NCI-H69 (cell line): ENCODE measurements at regions not wholly inside any gene's neighbourhood (a gene's known extent, or its start where the extent isn't known, plus 50 kb on each side); places are given as distances from the start of the nearest gene placed in this dataset.
"Not testable (repeated sequence)": the region's sequence is repeated elsewhere in the genome, so short reads cannot be mapped to it uniquely, and the experiment has no call there.

Experiments used
- DNase-seq: peaks from one replicate; lab custom pipeline; 2025; lab: John Stamatoyannopoulos, UW

DNA sequence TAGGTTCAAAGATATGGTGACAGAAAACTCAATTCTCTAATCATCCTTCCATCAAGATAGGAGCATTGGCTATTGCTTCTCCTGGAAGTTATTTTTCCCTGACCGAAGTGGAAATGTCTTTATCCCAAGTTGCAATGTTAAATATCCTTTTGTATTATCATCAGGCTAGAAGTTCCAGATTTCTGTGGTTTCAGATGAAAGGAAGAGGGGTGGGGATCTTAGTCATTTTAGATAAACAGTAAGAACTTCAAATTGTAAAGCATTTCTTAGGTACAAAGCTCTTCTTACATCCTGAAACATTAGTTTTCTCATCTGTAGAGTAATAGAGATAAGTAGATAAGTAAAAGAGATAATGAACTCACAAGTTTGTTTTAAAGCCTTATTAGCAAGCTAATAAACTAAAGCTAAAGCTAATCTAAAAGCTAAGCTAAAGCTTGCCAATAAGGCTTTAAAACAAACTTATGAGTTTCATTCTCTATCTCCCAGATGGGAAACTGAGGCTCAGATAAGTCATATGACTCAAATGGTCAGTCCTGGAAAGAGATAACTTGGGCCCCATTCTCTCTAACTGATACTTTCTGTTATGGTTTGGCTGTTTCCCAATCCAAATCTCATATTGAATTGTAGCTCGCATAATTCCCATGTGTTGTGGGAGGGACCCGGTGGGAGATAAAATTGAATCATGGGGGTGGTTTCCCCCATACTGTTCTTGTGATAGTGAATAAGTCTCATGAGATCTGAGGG lies 99.2 kb upstream of the KCNK2 start:
- no peak for DNase-seq

DNA sequence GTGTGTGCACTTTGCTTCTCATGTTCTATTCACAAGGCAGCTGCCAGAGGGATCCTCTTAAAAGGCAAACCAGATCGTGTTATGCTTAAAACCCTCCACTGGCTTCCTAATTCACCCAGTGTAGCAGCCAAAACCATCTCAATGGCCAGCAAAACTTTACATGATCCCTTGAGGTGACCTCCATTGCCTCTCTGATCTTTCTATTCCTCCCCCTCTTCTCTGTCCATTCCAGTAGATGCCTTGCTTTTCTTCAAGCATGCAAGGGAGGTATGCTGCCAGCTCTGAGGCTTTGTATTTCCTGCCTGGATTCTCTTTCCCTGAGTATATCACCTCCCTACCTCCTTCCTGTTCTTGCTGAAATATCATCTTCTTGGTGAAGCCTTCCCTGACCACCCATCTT lies 93.2 kb upstream of the KCNK2 start:
- no peak for DNase-seq

DNA sequence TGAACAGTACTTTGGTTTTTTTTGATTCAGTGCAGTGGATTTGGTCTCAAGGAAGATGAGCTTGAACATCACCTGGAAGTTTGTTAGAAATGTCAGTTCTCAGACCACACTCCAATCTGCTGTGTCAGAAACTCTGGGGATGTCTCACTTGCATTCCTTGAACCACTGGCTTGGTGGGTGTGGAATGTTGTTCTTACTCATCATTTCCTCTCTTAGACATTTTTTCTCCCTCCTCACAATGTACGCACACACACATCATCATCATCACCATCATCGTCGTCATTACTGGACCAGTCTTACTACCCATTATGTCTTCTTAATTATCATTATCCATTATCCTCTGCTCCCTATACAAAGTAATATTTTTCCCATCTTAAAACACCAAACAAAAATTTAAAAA lies 91.9 kb upstream of the KCNK2 start:
- DNase-seq = no peak

DNA sequence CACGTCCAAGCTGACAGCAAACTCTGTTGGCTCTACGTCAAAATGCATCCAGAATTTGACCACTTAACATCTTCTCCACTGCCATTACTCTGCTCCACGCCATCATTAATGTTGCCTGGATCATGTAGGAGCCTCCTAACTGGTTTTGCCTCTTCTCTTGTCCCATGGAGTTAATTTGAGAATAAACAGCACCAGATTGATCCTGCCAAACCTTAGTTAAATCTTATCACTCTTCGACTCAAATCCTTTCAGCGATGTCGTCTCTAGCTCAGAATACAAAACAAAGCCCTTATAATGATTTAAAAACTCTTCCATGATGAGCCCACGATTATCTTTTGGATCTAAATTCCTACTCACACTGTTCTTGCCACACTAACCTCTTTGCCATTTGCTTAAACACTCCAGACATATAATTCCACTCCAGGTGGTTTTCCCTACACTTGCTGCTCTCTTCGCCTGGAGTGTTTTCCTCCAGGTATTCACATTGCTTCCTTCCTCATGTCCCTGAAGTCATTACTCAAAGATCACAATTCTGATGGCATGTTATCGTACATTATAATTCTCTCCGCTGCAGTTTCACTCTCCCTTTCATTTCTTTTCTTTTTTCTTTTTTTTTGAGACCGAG lies 90.7 kb upstream of the KCNK2 start:
- no peak for DNase-seq

DNA sequence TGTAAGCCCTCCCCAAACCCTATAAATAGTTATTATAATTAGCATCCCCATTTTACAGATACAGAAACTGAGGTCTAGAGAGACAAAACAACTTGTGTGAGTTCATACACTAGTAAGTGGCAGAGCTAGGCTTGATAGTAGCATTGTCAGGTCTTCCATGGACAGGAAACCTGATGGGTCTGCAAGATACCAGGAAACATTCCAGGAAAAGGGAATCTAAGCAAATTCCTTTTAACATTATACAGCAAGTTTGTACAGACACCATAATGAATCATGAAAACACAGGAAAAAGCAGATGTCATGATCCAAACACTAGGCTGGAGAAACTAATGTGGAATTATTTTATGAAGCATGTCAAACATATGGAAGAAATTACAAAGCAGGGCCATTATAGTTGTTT lies 89.1 kb upstream of the KCNK2 start:
- DNase-seq = no peak

DNA sequence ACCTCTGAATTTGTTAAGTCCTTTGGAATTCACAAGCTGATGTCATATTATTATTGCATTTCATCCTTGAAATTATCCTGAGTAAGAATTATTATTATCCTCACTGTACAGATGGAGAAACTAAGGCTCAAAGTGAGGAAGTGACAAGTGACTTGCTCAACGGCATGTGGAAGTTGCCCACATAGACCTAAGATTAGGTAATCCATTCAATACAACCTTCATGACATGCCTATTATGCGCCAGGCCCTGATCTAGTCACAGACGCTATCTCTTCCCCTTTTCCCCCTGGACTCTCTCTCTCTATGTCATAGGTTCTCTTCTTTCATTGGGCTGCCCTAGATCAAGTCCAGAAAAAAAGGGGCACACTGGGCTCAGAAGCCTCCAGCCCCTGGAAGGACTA lies 84.9 kb upstream of the KCNK2 start:
- DNase-seq = no peak

DNA sequence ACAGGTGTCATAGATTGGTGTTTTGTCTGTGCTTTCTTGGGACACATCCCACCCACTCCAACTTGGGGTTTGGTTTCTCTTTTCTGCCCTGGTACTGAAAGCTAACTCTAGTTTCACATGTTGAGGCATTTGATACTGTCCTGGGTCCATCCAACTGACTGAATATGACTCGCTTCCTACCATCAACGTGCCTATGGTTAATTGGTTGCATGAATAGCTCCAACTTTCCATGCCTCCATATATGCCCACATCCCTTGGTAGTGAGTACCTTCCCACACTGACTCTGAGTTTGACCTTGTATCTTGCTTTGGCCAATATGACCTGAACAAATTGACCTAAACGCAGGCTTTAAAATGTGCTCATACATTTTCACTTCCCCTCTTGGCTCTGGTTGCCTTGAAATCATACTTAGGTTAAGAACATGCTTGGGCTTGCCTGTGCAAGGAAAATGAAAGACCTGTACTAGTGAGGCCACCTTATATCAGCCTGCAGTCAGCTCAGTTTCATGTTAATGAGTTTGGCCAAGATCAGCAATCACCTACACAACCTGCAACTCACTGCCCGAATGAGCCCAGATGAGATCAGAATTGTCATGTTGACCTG lies 81.0 kb upstream of the KCNK2 start:
- DNase-seq = no peak

DNA sequence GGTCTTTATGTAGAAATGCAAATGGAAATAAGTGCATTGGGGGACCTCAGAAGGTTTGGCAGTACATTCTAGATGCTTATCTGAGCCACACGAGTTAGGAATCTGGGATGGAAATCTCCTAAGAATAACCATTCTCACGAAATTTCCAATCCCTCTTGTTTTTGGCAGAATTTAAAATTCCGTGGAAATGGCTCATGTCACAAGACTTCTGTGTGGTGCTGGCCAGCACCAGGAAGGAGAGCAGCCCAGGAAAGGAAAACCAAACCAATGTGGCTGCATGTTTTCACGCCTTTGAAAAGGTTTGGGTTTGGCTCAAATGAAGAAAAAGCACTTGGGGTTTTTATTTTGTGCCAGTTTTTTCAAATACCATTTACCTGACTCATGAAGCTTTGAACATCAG lies 80.1 kb upstream of the KCNK2 start:
- DNase-seq = no peak

DNA sequence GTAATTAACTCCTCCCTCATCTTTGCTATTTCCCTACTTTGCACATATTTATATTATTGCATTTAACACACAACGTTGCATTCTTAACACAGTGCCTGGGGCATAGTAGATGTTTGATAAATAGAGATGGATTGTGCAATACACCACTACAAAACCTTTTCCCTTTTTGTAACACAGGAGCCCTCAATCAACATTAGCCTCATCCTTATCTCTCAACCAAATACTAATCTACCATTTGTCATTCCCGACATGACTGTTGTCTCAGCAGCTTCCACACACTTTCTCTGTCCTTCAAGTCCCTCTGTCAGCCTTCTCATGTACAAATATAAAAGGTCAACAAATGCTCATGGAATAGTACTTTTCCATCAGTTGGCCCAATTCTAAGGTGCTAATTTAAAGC lies 78.9 kb upstream of the KCNK2 start:
- DNase-seq = no peak

DNA sequence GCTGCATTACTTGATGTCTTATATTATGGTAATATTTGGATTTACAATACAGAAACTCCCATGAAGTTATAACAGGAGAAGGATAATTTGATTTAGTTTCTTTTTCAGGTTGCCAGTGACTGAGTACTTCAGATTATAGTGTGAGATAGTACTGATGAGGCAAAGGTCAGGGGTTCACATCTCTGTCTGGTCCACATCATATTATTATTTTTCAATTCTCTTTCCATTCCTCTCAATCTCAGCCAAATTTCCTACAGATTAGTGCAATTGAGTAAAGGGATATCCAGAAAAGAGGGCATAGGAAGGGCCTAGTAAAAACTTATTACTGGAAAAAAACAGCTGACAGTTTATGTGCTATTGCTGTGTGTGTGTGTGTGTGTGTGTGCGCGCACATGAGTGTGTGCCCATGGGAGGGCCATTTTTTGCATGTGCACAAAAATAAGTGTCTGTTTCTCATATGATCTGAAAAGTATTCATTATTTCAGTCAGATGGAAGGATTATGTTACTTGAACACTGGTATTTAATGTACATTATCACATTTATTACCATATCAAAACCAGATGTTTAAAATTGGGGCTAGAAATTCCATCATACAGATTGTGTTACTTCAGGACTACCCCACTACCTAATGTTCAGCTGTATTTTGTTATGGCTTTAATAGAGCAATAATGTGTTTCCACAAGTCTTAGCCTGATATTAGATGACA lies 78.3 kb upstream of the KCNK2 start:
- DNase-seq = no peak

DNA sequence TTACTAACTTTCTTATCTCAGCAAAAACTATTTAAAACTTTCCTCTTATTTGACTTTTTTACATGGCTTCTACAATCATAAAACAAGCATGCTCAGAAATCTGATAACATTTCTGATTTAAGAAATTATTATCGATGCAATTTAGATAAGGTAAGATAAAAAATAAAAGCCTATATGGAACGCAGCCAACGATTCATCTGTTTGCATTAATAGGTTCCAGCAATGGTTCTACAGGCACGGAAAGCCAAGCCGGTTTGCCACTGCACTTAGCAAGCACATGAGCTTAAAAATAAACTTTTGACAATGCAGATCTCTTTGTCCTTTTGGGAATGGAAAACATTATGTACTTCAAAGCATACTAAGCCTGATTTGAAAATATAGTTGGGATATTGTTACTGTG lies 77.5 kb upstream of the KCNK2 start:
- no peak for DNase-seq

DNA sequence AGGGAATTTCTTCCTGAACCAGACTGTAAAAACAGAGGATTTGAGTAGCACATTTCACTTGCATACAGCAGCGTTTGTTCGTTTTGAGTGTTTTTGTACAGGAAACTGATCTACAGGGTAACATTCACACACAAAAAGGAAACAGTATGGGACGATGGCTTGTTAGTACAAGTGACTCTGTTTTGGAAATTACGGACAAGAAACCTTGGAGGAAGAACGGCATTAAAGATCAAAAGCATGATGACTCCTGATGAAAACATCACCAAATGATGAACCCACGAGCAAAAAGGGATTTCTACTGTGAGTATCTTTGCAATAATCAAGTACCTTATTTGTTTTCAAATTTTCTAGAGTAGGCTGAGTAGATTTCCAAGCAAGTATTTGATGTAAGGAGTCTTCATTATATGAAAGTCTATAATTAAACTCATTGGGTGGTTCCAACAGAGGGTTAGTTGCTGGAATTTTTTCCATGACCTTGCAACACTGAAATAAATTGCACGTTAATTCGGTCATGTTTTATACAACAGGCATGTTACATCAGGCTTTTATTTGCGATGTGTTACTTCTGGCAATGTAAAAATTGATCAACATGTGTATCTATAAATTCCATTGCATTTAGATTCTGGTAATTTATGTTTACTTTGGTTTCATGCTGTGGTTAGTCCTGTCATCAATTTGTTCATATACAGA lies 76.7 kb upstream of the KCNK2 start:
- no peak for DNase-seq

DNA sequence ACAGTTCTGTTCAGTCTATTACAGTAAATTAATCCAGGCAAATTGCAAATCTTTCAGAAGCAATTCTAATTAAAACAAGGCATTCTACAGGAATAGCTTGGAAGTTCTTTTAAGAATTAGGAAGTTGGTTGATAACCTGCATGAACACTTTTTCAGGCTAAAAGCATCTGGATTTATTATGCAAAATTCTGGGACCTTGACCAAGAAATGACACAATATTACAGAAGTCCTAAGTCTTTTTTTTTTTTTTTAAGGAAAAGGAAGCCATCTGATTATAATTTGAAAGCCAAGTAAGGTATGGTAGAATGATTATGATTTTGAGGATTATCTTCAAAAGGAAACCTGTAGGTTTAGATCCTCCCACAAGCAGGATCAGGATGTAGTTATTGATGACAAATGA lies 74.7 kb upstream of the KCNK2 start:
- no peak for DNase-seq

DNA sequence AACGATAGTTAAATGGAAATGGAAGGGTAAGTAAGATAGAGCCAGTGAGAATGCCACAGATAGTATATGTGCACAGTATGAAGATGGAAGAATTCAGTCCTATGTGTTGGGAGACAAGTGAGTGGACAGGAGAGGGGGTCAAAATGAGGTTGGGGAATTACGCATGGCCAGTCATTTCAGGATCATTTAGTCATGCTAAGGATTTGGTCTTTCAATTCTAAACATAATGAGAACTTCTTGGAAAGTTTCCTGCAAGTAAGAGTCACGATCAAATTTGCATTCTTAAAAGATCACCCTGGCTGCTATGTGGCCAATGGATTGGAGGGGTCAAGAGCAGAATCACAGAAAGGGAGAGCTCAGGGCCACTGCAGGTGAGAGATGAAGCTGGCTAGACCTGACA lies 64.0 kb upstream of the KCNK2 start:
- DNase-seq = no peak

DNA sequence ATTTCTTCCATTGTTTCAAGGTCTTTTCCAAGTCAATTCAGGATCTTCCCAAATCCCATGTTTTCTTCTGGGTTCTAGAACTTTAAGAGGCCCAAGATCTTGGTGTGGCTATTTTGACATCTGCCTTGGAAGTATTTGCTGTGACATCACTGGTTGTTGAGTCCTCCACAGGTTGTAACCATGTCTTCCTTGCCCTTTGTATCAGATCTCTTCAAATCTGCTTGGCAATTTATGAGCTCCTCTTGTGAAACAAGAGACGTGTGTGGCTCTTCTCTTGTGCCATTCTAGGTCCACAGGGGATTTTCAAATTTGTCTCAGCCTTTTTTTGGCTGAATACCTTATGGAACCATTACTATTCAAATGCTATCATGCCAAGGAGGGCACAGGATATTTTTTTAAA lies 60.3 kb upstream of the KCNK2 start:
- DNase-seq = no peak

DNA sequence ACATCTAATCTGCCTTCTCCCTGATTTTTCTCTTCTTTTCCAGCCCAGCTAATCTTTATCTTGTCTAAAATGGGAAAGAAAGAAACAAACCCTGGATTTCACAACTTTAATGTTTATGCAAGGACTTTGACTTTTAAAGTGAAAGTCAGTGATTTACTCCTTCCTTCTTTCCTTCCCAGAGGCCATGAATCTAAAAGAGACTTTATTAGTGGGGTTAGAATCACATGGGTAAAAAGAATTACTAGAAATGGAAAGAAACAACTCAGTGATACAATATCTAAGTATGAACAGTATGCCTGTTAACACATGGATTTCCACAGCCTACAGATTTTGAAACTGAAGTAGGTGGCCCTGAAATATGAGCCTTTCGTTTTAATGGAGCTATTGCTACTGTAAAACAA lies 59.8 kb upstream of the KCNK2 start:
- DNase-seq = no peak

DNA sequence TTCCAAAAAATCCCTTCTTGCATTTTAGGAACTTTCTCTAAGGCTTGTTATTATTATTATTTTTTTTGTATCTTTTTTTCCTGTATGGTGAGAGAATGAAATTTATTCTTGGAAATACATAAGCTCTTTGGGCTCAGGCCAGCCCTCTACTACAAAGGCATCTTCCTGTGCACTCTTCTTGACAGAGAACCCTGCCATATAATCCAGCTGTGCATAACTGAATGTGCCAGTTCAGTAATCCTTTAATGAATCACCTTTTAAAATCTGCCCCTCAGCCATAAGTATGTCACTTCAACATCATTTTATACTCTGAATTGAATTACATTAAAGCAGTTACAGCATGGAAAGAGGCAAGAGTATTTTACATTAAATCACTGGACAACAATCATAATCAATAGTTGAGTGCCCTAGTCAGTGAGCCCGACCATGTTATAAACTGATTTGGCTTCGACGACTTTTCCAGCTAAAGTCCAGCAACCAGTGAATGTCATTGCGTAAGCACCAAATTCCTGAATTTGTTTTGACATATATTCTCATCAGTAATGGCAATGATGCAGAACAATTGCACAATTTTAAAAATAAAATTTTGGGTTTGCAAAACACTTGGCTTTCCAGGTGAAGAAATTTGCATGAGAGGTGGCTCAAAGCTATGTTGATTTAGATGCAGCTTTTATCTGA lies 59.2 kb upstream of the KCNK2 start:
- no peak for DNase-seq

DNA sequence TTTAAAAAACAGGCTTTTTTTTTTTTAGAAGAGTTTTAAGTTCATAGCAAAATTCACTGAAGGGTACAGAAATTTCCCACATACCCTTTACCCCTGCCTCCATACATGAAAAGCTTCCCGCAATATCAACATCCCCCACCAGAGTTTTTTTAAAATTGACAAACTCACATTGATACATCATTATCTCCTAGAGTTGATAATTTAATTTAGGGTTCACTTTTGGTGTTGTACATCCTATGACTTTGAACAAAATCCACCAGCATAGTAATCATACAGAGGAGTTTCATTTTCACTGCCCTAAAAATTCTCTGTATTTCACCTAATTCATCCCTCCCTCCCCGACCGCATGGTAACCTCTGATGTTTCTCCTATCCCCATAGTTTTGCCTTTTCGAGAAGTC lies 53.6 kb upstream of the KCNK2 start:
- DNase-seq = no peak

DNA sequence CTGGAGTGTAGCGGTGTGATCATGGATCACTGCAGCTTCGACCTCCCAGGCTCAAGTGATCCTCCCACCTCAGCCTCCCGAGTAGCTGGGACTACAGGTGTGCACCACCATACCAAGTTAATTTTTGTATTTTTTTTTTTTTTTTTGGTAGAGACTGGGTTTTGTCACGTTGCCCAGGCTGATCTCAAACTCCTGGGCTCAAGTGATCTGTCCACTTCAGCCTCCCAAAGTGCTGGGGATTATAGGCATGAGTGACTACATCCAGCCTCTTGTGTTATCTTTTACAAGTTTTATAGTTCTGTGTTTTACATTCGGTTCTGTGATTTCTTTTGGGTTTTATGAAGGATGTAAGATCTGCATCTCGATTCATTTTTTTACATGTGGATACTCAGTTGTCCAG lies 52.0 kb upstream of the KCNK2 start:
- not testable (repeated sequence) for DNase-seq

DNA sequence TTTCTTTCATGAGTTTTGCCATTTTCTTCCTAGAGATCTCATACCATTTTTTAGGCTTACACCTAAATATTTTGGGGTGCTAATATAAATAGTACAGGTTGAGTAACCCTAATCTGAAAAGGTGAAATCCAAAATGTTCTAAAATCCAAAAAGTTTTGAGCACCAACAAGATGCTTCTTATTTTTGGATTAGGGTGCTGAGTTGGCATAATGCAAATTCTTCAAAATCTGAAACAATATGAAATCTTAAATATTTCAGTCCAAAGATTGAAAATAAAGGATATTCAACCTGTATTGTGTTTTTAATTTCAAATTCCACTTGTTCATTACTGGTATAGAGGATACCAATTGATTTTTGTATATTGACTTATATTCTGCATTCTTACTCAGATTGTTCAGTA lies 51.1 kb upstream of the KCNK2 start:
- no peak for DNase-seq
